B cell (primary cell): ENCODE measurements at regions not wholly inside any gene's neighbourhood (a gene's known extent, or its start where the extent isn't known, plus 50 kb on each side); places are given as distances from the start of the nearest gene placed in this dataset.

ENCODE experiments used
- ATAC-seq: fragments of 200-7000 bp; cut with Tn5 transposase; one replicate; pipeline ENCODE4 v1.10.0; 2021; ENCODE audit warnings: low read depth, mild to moderate bottlenecking, moderate number of reproducible peaks, moderate library complexity
- CTCF ChIA-PET: fragments of 350-600 bp; sonication (Branson Sonifier 250); formaldehyde crosslinking; loops from one replicate; lab custom pipeline; 2021; ENCODE audit warnings: antibody characterized with exemption, inconsistent platforms; lab: Charles Lee
- POLR2A ChIA-PET: fragments of 350-600 bp; sonication (Branson Sonifier 250); formaldehyde crosslinking; loops from one replicate; lab custom pipeline; 2021; ENCODE audit warnings: antibody characterized with exemption; lab: Charles Lee
- DNase-seq: peaks from one replicate; pipeline ENCODE4 v3.0.0; 2013
- H2AFZ ChIP-seq: 2 replicates; pipeline ENCODE4 v1.6.1; 2012; ENCODE audit warnings: mild to moderate bottlenecking, low read depth, low read length; ENCODE audit not compliant: insufficient read depth, poor library complexity, severe bottlenecking
- H3K27ac ChIP-seq, 2 donors: 1 replicate in 1 of 2; 2 replicates in 1 of 2; pipeline ENCODE4 v1.5.1; 2012 to 2013; ENCODE audit warnings: low read length in 2 of 2, mild to moderate bottlenecking in 2 of 2, moderate library complexity in 1 of 2
- H3K27me3 ChIP-seq, 4 experiments: fragments of 200-600 bp in 1 of 4; sonication (generic) in 1 of 4; replicated peaks in 1 of 4; 1 replicate in 2 of 4; 2 replicates in 2 of 4; pipeline versions ENCODE4 v1.6.1 to v1.7.0; 2013 to 2016; ENCODE audit warnings: low read length in 3 of 4, mild to moderate bottlenecking in 2 of 4, mixed read lengths in 1 of 4, moderate library complexity in 1 of 4; ENCODE audit not compliant: insufficient read depth in 4 of 4, control insufficient read depth in 3 of 4; ENCODE audit errors: control extremely low read depth in 1 of 4
- H3K36me3 ChIP-seq, 2 experiments: replicated peaks in 1 of 2; 1 replicate in 1 of 2; 2 replicates in 1 of 2; pipeline versions ENCODE4 v1.6.1 to v1.7.1; 2013; ENCODE audit warnings: low read length in 1 of 2; ENCODE audit not compliant: insufficient read depth in 2 of 2, control insufficient read depth in 1 of 2; ENCODE audit errors: control extremely low read depth in 1 of 2, extremely low read depth in 1 of 2
- H3K4me1 ChIP-seq, 2 donors: fragments of 200-600 bp in 1 of 2; sonication (generic) in 1 of 2; 1 replicate in 1 of 2; 2 replicates in 1 of 2; pipeline versions ENCODE4 v1.5.1 to v1.6.1; 2013 to 2017; ENCODE audit warnings: low read length in 2 of 2; ENCODE audit not compliant: control insufficient read depth in 2 of 2, insufficient read depth in 2 of 2
- H3K4me2 ChIP-seq: replicated peaks from 2 replicates; pipeline ENCODE3; 2012; ENCODE audit warnings: mild to moderate bottlenecking, low read depth, low read length; ENCODE audit not compliant: poor library complexity, severe bottlenecking
- H3K4me3 ChIP-seq, 5 experiments: fragments of 200-600 bp in 1 of 5; sonication (generic) in 1 of 5; 1 replicate in 3 of 5; 2 replicates in 2 of 5; pipeline versions ENCODE4 v1.5.1 to v1.7.0; 2011 to 2016; ENCODE audit warnings: low read length in 4 of 5, mild to moderate bottlenecking in 4 of 5, low read depth in 2 of 5, control low read depth in 1 of 5, moderate library complexity in 1 of 5; ENCODE audit not compliant: insufficient read depth in 1 of 5; ENCODE audit errors: control extremely low read depth in 1 of 5, extremely low read depth in 1 of 5
- H3K79me2 ChIP-seq: fragments of 200-600 bp; sonication (generic); one replicate; pipeline ENCODE4 v1.6.0; 2016; ENCODE audit warnings: low read length; ENCODE audit not compliant: control insufficient read depth, insufficient read depth
- H3K9ac ChIP-seq: fragments of 200-600 bp; sonication (generic); 2 replicates; pipeline ENCODE4 v1.6.1; 2017; ENCODE audit warnings: mild to moderate bottlenecking, low read length, moderate library complexity
- H3K9me3 ChIP-seq, 3 donors: one replicate each; pipeline versions ENCODE4 v1.6.1 to v1.7.1; 2013; ENCODE audit warnings: low read length in 2 of 3; ENCODE audit not compliant: control insufficient read depth in 2 of 3, insufficient read depth in 1 of 3; ENCODE audit errors: control extremely low read depth in 1 of 3
- H4K20me1 ChIP-seq: 2 replicates; pipeline ENCODE4 v1.6.0; 2012; ENCODE audit warnings: mild to moderate bottlenecking, low read length; ENCODE audit not compliant: insufficient read depth, control insufficient read depth, poor library complexity, severe bottlenecking
- H3K27ac Mint-ChIP-seq: one replicate; pipeline ENCODE4 v1.8.0; 2021; ENCODE audit warnings: mixed read lengths
- H3K27me3 Mint-ChIP-seq: one replicate; pipeline ENCODE4 v1.8.0; 2021; ENCODE audit warnings: mixed read lengths
- H3K4me1 Mint-ChIP-seq: one replicate; pipeline ENCODE4 v1.8.0; 2021; ENCODE audit warnings: mixed read lengths
- H3K4me3 Mint-ChIP-seq: one replicate; pipeline ENCODE4 v1.8.0; 2021; ENCODE audit warnings: mixed read lengths
- H3K9me3 Mint-ChIP-seq: one replicate; pipeline ENCODE4 v1.8.0; 2022; ENCODE audit warnings: mixed read lengths; ENCODE audit not compliant: insufficient read depth
- EZH2 ChIP-seq: IDR thresholded peaks from 2 replicates; pipeline ENCODE4 v1.6.1; 2012; ENCODE audit warnings: borderline replicate concordance, low read depth, mild to moderate bottlenecking, moderate library complexity, low read length; ENCODE audit not compliant: insufficient read depth, poor library complexity, severe bottlenecking
- WGBS: methylation state at CpG from one replicate; pipeline ENCODE4 v1.1.5; 2013; ENCODE audit warnings: missing lambda C conversion rate; ENCODE audit not compliant: insufficient coverage; 5-methylcytosine and 5-hydroxymethylcytosine counted together
- intact Hi-C: fragments of 100-400 bp; cut with micrococcal nuclease; formaldehyde crosslinking; loops from one replicate; pipeline ENCODE4 v1.10.0; 2022
- TF ChIP-seq, protein P1 (sequence below): fragments of 200-600 bp; IDR thresholded peaks from one replicate; pipeline ENCODE4 v1.8.0; 2022; ENCODE audit warnings: antibody characterized with exemption, mild to moderate bottlenecking

DNA sequence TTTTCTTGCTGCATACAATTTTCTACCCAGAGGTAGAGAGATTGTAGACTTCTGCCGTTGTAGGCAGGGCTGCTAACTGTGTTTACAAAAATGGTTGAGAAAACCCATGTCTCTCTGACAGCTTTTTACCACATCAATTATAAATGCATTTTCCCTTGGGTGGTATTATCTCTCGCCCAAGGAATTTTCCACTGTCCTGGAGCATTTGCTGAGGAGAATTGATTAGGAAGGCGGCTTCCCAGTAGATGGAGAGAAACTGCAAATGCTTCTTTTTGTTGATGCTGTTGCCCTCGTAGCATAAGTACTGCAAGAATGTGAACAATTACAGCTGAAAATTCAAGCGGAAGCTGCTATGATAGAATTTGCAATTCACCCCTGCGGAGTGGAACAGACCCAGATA is 1007.7 kb upstream of the KLHL29 start:
- WGBS: 75% methylated on average over 4 of the region's 6 CpGs
- no peaks in the 10 kb centered on the region for H4K20me1 ChIP-seq
- Mint-ChIP-seq H3K27ac (no peak overlapping the region), H3K9me3 (no peaks in the 10 kb centered on the region), H3K4me1 (no peaks in the 10 kb centered on the region), H3K4me3 (no peak overlapping the region), H3K27me3 (no peaks in the 10 kb centered on the region)
- TF ChIP-seq, protein P1, sequence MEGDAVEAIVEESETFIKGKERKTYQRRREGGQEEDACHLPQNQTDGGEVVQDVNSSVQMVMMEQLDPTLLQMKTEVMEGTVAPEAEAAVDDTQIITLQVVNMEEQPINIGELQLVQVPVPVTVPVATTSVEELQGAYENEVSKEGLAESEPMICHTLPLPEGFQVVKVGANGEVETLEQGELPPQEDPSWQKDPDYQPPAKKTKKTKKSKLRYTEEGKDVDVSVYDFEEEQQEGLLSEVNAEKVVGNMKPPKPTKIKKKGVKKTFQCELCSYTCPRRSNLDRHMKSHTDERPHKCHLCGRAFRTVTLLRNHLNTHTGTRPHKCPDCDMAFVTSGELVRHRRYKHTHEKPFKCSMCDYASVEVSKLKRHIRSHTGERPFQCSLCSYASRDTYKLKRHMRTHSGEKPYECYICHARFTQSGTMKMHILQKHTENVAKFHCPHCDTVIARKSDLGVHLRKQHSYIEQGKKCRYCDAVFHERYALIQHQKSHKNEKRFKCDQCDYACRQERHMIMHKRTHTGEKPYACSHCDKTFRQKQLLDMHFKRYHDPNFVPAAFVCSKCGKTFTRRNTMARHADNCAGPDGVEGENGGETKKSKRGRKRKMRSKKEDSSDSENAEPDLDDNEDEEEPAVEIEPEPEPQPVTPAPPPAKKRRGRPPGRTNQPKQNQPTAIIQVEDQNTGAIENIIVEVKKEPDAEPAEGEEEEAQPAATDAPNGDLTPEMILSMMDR: no peak
- no peaks in the 10 kb centered on the region for H3K79me2 ChIP-seq
- no peaks in the 10 kb centered on the region for H3K27me3 ChIP-seq
- intact Hi-C loops: no loop called here
- POLR2A ChIA-PET: no interaction called here
- DNase-seq (no peak), ATAC-seq (no peak)
- no peak overlapping the region for H2AFZ ChIP-seq
- no peak overlapping the region for H3K9ac ChIP-seq
- no peak overlapping the region for H3K4me3 ChIP-seq
- no peaks in the 10 kb centered on the region for H3K4me1 ChIP-seq
- H3K36me3 ChIP-seq: no peaks in the 10 kb centered on the region
- no peak overlapping the region for H3K27ac ChIP-seq
- peaks cover 0 to 2% (median 0%) of the 10 kb centered on the region in 3 donors for H3K9me3 ChIP-seq
- H3K4me2 ChIP-seq: no peak overlapping the region
- CTCF ChIA-PET: no interaction called here

DNA sequence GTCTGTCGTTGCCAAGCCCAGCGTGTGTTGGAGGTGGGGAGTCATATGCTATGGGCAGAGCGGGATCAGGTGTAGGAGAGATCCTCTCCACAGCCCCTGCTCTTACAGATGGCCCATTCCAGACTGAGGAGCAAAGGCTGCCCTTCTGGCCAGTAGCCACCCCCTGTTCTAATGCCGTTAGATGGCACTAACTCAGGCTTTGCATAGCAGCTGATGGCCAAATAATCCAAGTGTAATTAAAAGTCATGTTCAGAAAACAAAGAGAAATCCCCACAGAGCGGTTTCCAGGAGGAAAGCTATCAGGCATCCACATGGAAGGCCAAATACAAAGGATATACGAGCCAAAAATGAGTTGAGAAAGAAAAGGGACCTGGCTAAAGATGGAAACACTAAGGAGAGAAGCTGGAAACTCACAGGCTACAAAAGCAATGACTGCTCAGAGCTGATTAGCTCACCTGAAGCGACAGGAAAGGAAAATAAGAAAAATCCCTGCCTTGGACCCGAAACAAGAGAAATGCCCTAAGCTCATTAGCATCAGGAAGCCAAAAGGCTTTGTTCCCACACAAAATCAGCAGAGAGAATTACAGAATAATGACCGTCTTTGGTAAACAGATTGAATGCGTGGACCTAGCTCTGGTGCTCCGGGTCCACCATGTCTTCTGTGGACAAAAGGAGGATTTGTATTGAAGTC is 1002.4 kb upstream of the KLHL29 start:
- Histone ChIP-seq H3K4me2 (no peak overlapping the region), H3K9ac (no peak overlapping the region), H3K27ac (no peak overlapping the region), H3K27me3 (no peaks in the 10 kb centered on the region), H3K4me3 (no peak overlapping the region), H2AFZ (no peak overlapping the region), H4K20me1 (no peaks in the 10 kb centered on the region), H3K79me2 (no peaks in the 10 kb centered on the region), H3K4me1 (no peaks in the 10 kb centered on the region), H3K36me3 (no peaks in the 10 kb centered on the region), H3K9me3 (peaks cover 0 to 2% (median 0%) of the 10 kb centered on the region in 3 donors)
- H3K27ac Mint-ChIP-seq: no peak overlapping the region
- 65% methylated on average over 4 of the region's 11 CpGs for WGBS
- H3K27me3 Mint-ChIP-seq: no peaks in the 10 kb centered on the region
- ChIA-PET CTCF (interaction anchor here (2.0 kb wide), 1 partner anchor 27 kb away, joined by 5 read pairs; no protein-coding TSS in a partner anchor), POLR2A (no interaction called here)
- ATAC-seq: no peak
- H3K4me3 Mint-ChIP-seq: no peak overlapping the region
- intact Hi-C loops: no loop called here
- H3K4me1 Mint-ChIP-seq: no peaks in the 10 kb centered on the region
- DNase-seq: no peak
- TF ChIP-seq EZH2: no peak
- TF ChIP-seq, protein P1: no peak
- no peaks in the 10 kb centered on the region for H3K9me3 Mint-ChIP-seq
